ENCODE measurements at regions not wholly inside any gene's neighbourhood (a gene's known extent, or its start where the extent isn't known, plus 50 kb on each side); places are given as distances from the start of the nearest gene placed in this dataset.

- ChIA-PET CTCF (no interaction called here), POLR2A (no interaction called here)
- no peaks in the 10 kb centered on the region for H3K4me1 Mint-ChIP-seq (ENCODE audit: insufficient read depth, unreplicated experiment)
- no peak overlapping the region for H3K4me3 Mint-ChIP-seq (ENCODE audit: unreplicated experiment)
- no peak for TF ChIP-seq CTCF (IDR thresholded peaks at IDR 0.05; ENCODE audit: unreplicated experiment)
- H3K9me3 Mint-ChIP-seq (ENCODE audit: unreplicated experiment): peaks cover 56% of the 10 kb centered on the region
- BruUV-seq (replicated peaks): no TSS peak
- H3K27ac Mint-ChIP-seq (ENCODE audit: low read depth, unreplicated experiment): no peak overlapping the region
- no peaks in the 10 kb centered on the region for H3K27me3 Mint-ChIP-seq (ENCODE audit: insufficient read depth, unreplicated experiment)
- DNase-seq (ENCODE audit: unreplicated experiment): no peak
- intact Hi-C loops (cut with micrococcal nuclease): no loop called here
- no peaks in the 10 kb centered on the region for H3K36me3 Mint-ChIP-seq (ENCODE audit: insufficient read depth, unreplicated experiment)
Measured at GRCh38 chr19:28403690-28404089, 809.3 kb downstream of the UQCRFS1 start.

- Mint-ChIP-seq H3K36me3 (ENCODE audit: insufficient read depth, unreplicated experiment) (no peaks in the 10 kb centered on the region), H3K4me3 (ENCODE audit: unreplicated experiment) (no peak overlapping the region), H3K9me3 (ENCODE audit: unreplicated experiment) (peaks cover 57% of the 10 kb centered on the region), H3K27ac (ENCODE audit: low read depth, unreplicated experiment) (no peak overlapping the region), H3K4me1 (ENCODE audit: insufficient read depth, unreplicated experiment) (no peaks in the 10 kb centered on the region), H3K27me3 (ENCODE audit: insufficient read depth, unreplicated experiment) (no peaks in the 10 kb centered on the region)
- CTCF ChIA-PET: interaction anchor here (0.6 kb wide), 1 partner anchor 1307 kb away, joined by 3 read pairs; no protein-coding TSS in a partner anchor
- DNase-seq (ENCODE audit: unreplicated experiment): no peak
- TF ChIP-seq CTCF (IDR thresholded peaks at IDR 0.05; ENCODE audit: unreplicated experiment): no peak
- intact Hi-C loops (cut with micrococcal nuclease): no loop called here
- POLR2A ChIA-PET: no interaction called here
- no TSS peak for BruUV-seq (replicated peaks)
Measured at GRCh38 chr19:28402701-28403290, 810.2 kb downstream of the UQCRFS1 start.

- intact Hi-C loops (cut with micrococcal nuclease): no loop called here
- Mint-ChIP-seq H3K36me3 (ENCODE audit: insufficient read depth, unreplicated experiment) (no peaks in the 10 kb centered on the region), H3K9me3 (ENCODE audit: unreplicated experiment) (peaks cover 57% of the 10 kb centered on the region), H3K4me3 (ENCODE audit: unreplicated experiment) (no peak overlapping the region), H3K27me3 (ENCODE audit: insufficient read depth, unreplicated experiment) (no peaks in the 10 kb centered on the region), H3K27ac (ENCODE audit: low read depth, unreplicated experiment) (no peak overlapping the region), H3K4me1 (ENCODE audit: insufficient read depth, unreplicated experiment) (no peaks in the 10 kb centered on the region)
- CTCF ChIA-PET: no interaction called here
- BruUV-seq (replicated peaks): no TSS peak
- TF ChIP-seq CTCF (IDR thresholded peaks at IDR 0.05; ENCODE audit: unreplicated experiment): no peak
- DNase-seq (ENCODE audit: unreplicated experiment): no peak
- POLR2A ChIA-PET: no interaction called here
Measured at GRCh38 chr19:28401739-28402424, 811.1 kb downstream of the UQCRFS1 start.

GRCh38 chr19:28400953-28401671 is 811.8 kb downstream of the UQCRFS1 start:
- no TSS peak for BruUV-seq (replicated peaks)
- Mint-ChIP-seq H3K4me3 (ENCODE audit: unreplicated experiment) (no peak overlapping the region), H3K27ac (ENCODE audit: low read depth, unreplicated experiment) (no peak overlapping the region), H3K36me3 (ENCODE audit: insufficient read depth, unreplicated experiment) (no peaks in the 10 kb centered on the region), H3K27me3 (ENCODE audit: insufficient read depth, unreplicated experiment) (no peaks in the 10 kb centered on the region), H3K4me1 (ENCODE audit: insufficient read depth, unreplicated experiment) (no peaks in the 10 kb centered on the region), H3K9me3 (ENCODE audit: unreplicated experiment) (peaks cover 51% of the 10 kb centered on the region)
- intact Hi-C loops (cut with micrococcal nuclease): no loop called here
- ChIA-PET CTCF (interaction anchor here (0.6 kb wide), 1 partner anchor 452 kb away, joined by 3 read pairs; no protein-coding TSS in a partner anchor), POLR2A (no interaction called here)
- TF ChIP-seq CTCF (IDR thresholded peaks at IDR 0.05; ENCODE audit: unreplicated experiment): no peak
- DNase-seq (ENCODE audit: unreplicated experiment): no peak
